ENCODE measurements at regions not wholly inside any gene's neighbourhood (a gene's known extent, or its start where the extent isn't known, plus 50 kb on each side); places are given as distances from the start of the nearest gene placed in this dataset.

GRCh38 chr2:12120281-12121150, 374.1 kb downstream of the LPIN1 start:
- TF ChIP-seq, protein P1, sequence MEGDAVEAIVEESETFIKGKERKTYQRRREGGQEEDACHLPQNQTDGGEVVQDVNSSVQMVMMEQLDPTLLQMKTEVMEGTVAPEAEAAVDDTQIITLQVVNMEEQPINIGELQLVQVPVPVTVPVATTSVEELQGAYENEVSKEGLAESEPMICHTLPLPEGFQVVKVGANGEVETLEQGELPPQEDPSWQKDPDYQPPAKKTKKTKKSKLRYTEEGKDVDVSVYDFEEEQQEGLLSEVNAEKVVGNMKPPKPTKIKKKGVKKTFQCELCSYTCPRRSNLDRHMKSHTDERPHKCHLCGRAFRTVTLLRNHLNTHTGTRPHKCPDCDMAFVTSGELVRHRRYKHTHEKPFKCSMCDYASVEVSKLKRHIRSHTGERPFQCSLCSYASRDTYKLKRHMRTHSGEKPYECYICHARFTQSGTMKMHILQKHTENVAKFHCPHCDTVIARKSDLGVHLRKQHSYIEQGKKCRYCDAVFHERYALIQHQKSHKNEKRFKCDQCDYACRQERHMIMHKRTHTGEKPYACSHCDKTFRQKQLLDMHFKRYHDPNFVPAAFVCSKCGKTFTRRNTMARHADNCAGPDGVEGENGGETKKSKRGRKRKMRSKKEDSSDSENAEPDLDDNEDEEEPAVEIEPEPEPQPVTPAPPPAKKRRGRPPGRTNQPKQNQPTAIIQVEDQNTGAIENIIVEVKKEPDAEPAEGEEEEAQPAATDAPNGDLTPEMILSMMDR (IDR thresholded peaks at IDR 0.05) = no peak
- TF ChIP-seq POLR2A (IDR thresholded peaks at IDR 0.05) = no peak

Data from Peyer's patch (tissue), 4 donors.